Coronary artery (tissue), 2 donors: ENCODE measurements at regions not wholly inside any gene's neighbourhood (a gene's known extent, or its start where the extent isn't known, plus 50 kb on each side); places are given as distances from the start of the nearest gene placed in this dataset.

Experiments
- DNase-seq: peaks from one replicate; pipeline ENCODE4 v3.0.0-alpha.2; 2017; ENCODE audit warnings: low spot score
- H3K27ac ChIP-seq, 2 donors: fragments of 200-600 bp; sonication (generic); one replicate each; pipeline ENCODE4 v1.5.1; 2016 to 2019
- H3K4me3 ChIP-seq: fragments of 200-600 bp; sonication (generic); 2 replicates; pipeline ENCODE4 v1.5.1; 2016; ENCODE audit warnings: mild to moderate bottlenecking, moderate library complexity
- TF ChIP-seq, protein P1 (sequence below): fragments of 200-600 bp; sonication (generic); IDR thresholded peaks from one replicate; pipeline ENCODE4 v1.5.1; 2019; ENCODE audit warnings: antibody characterized with exemption

DNA sequence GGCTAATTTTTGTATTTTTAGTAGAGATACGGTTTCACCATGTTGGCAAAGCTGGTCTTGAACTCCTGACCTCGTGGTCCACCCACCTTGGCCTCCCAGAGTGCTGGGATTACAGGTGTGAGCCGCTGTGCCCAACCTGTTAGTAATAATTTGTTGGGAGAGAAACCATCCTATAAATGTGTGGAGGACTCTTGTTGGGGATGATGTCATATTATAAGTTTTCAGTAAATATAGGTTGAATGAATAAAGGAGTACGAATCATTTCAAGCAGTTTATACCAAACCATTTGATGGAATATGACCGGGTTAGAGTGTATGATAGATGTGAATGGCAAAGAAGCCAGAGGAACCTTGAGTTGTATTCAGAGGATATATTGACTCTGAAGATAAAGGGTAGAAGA, 240.8 kb downstream of the SAMD5 start:
- TF ChIP-seq, protein P1, sequence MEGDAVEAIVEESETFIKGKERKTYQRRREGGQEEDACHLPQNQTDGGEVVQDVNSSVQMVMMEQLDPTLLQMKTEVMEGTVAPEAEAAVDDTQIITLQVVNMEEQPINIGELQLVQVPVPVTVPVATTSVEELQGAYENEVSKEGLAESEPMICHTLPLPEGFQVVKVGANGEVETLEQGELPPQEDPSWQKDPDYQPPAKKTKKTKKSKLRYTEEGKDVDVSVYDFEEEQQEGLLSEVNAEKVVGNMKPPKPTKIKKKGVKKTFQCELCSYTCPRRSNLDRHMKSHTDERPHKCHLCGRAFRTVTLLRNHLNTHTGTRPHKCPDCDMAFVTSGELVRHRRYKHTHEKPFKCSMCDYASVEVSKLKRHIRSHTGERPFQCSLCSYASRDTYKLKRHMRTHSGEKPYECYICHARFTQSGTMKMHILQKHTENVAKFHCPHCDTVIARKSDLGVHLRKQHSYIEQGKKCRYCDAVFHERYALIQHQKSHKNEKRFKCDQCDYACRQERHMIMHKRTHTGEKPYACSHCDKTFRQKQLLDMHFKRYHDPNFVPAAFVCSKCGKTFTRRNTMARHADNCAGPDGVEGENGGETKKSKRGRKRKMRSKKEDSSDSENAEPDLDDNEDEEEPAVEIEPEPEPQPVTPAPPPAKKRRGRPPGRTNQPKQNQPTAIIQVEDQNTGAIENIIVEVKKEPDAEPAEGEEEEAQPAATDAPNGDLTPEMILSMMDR: no peak
- no peak overlapping the region for H3K4me3 ChIP-seq
- no peak for DNase-seq
- H3K27ac ChIP-seq: no peak overlapping the region

- DNase-seq: no peak
- TF ChIP-seq, protein P1: no peak
- H3K27ac ChIP-seq: no peak overlapping the region
- H3K4me3 ChIP-seq: no peak overlapping the region
These were observed 241.9 kb downstream of the SAMD5 start for GRCh38 chr6:147750413-147750812.

GRCh38 chr6:147751232-147751631, 242.7 kb downstream of the SAMD5 start:
- no peak overlapping the region for H3K27ac ChIP-seq
- no peak for DNase-seq
- TF ChIP-seq, protein P1: no peak
- H3K4me3 ChIP-seq: no peak overlapping the region

DNA sequence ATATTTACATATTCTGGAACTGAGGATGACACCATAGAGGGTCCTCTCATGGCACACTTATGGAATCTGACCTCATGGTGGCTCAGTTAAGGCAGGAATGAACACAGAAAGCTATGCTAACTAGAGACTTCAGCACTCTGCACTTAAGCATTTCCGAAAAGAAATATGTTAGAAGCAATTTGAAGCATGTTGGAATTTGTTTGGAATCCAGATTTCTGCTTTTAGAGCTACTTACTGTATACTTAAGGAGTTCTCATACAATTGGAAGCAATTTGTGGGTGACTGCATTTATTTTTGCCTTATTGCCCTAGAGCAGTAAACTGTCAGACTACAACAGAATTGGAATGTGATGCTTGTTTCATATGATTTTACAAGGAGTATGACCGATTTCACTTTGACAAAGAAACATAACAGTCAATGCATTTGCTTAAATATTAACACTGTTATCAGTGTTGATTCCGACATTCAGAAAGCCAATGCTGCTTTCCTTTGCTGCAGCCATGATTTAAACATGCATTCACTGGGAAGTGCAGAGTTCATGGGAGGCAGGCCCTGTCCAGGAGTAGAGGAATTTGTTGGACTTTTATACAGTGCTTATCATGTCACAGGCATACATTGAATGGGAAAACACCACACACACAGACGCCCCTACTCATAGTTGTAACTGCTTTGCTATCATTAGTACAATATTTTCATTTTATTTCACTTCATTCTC, 244.4 kb downstream of the SAMD5 start:
- H3K4me3 ChIP-seq: no peak overlapping the region
- TF ChIP-seq, protein P1: no peak
- H3K27ac ChIP-seq: no peak overlapping the region
- no peak for DNase-seq

- H3K4me3 ChIP-seq: no peak overlapping the region
- DNase-seq: no peak
- TF ChIP-seq, protein P1: no peak
- H3K27ac ChIP-seq: no peak overlapping the region
These were observed 247.5 kb downstream of the SAMD5 start for GRCh38 chr6:147755999-147756398.

GRCh38 chr6:147756891-147757290, 248.4 kb downstream of the SAMD5 start:
- TF ChIP-seq, protein P1: no peak
- DNase-seq: no peak
- no peak overlapping the region for H3K27ac ChIP-seq

GRCh38 chr6:147757291-147757690, 248.8 kb downstream of the SAMD5 start:
- DNase-seq: no peak
- H3K4me3 ChIP-seq: no peak overlapping the region
- TF ChIP-seq, protein P1: no peak
- no peak overlapping the region for H3K27ac ChIP-seq

More at GRCh38 chr6:147756891-147757290, 248.4 kb downstream of the SAMD5 start:
- no peak overlapping the region for H3K4me3 ChIP-seq
